ENCODE measurements at regions not wholly inside any gene's neighbourhood (a gene's known extent, or its start where the extent isn't known, plus 50 kb on each side); places are given as distances from the start of the nearest gene placed in this dataset.

GRCh38 chr7:3242398-3242972 lies 58.6 kb upstream of the SDK1 start:
- Histone ChIP-seq H3K9me3 (no peaks in the 10 kb centered on the region), H3K27ac (no peak overlapping the region), H3K4me3 (no peak overlapping the region), H3K4me1 (peaks cover 3% of the 10 kb centered on the region), H3K27me3 (no peaks in the 10 kb centered on the region), H3K36me3 (ENCODE audit: low read depth, missing control alignments) (no peaks in the 10 kb centered on the region)
- intact Hi-C loops (cut with DNase I; ENCODE audit: low total_unique reads): no loop called here
- 74 to 85% methylated on average over 2 of the region's 2 CpGs for WGBS, 2 donors
- TF ChIP-seq POLR2A (IDR thresholded peaks at IDR 0.05): no peak
- TF ChIP-seq CTCF (IDR thresholded peaks at IDR 0.05): no peak
- DNase-seq: no peak

DNA sequence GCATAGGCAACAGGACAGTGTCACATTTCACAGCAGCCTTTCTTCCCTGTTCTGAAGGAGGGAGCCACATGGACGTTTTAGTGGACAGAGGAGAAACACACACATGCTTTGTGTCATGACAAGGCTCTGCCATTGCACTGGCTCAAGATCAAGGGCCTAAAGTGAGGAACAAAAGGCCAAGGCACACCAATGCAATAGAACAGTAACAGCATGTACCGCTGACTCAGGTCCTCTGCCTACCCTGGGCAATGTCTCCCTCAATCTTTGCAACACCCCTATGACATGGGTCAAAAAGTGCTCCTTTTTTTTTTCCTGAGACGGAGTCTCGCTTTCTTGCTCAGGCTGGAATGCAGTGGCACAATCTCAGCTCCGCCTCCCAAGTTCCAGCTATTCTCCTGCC lies 57.8 kb upstream of the SDK1 start:
- TF ChIP-seq CTCF (IDR thresholded peaks at IDR 0.05) (no peak), POLR2A (IDR thresholded peaks at IDR 0.05) (no peak)
- WGBS, 2 donors: 67 to 73% methylated on average over 5 of the region's 5 CpGs
- peaks cover 3% of the 10 kb centered on the region for H3K4me1 ChIP-seq
- no peak for DNase-seq
- H3K27ac ChIP-seq: no peak overlapping the region
- no peaks in the 10 kb centered on the region for H3K36me3 ChIP-seq (ENCODE audit: low read depth, missing control alignments)
- H3K9me3 ChIP-seq: no peaks in the 10 kb centered on the region
- intact Hi-C loops (cut with DNase I; ENCODE audit: low total_unique reads): no loop called here
- H3K4me3 ChIP-seq: no peak overlapping the region
- H3K27me3 ChIP-seq: no peaks in the 10 kb centered on the region

- intact Hi-C loops (cut with DNase I; ENCODE audit: low total_unique reads): no loop called here
- H3K27ac ChIP-seq: no peak overlapping the region
- DNase-seq: no peak
- peaks cover 3% of the 10 kb centered on the region for H3K4me1 ChIP-seq
- no peaks in the 10 kb centered on the region for H3K27me3 ChIP-seq
- no peaks in the 10 kb centered on the region for H3K9me3 ChIP-seq
- WGBS, 2 donors: 84 to 90% methylated on average over 7 to 15 of the region's 15 CpGs
- no peak for TF ChIP-seq POLR2A (IDR thresholded peaks at IDR 0.05)
- TF ChIP-seq CTCF (IDR thresholded peaks at IDR 0.05): no peak
- no peaks in the 10 kb centered on the region for H3K36me3 ChIP-seq (ENCODE audit: low read depth, missing control alignments)
- no peak overlapping the region for H3K4me3 ChIP-seq
Observed at GRCh38 chr7:3243680-3244079, 57.4 kb upstream of the SDK1 start.

DNA sequence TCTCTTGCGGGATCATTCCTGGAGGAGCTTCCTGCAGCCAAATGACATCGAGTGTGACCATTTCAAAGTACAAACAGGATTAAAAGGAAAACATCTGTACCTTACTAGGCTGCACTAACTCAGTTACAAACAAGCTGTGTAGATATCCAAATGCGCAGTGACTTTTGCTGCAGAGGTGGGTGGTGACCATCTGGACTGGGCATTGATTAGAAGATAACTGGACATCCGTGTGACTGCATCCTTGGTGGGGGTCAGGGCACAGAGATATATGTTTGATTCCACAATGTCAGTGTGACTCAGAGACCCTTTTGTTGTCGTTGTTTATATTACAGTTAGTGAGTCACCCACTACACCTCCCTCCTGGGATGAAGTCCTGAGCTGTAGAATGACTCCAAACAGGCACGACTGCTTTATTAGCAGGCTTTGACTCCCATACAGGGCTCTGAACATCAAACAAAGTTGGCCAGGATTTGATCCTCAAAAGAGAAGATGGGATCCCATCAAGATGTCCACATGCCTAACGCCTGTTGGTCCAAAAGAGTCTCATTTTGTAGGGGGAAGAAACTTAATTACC lies 56.7 kb upstream of the SDK1 start:
- H3K9me3 ChIP-seq: no peaks in the 10 kb centered on the region
- intact Hi-C loops (cut with DNase I; ENCODE audit: low total_unique reads): no loop called here

More for the DNA sequence above, 56.7 kb upstream of the SDK1 start:
- WGBS, 2 donors: 73 to 74% methylated on average over 7 of the region's 7 CpGs
- Histone ChIP-seq H3K27ac (no peak overlapping the region), H3K36me3 (ENCODE audit: low read depth, missing control alignments) (no peaks in the 10 kb centered on the region), H3K4me1 (peaks cover 3% of the 10 kb centered on the region), H3K27me3 (no peaks in the 10 kb centered on the region), H3K4me3 (no peak overlapping the region)
- no peak for TF ChIP-seq POLR2A (IDR thresholded peaks at IDR 0.05)
- TF ChIP-seq CTCF (IDR thresholded peaks at IDR 0.05): no peak
- no peak for DNase-seq
